ENCODE measurements at regions not wholly inside any gene's neighbourhood (a gene's known extent, or its start where the extent isn't known, plus 50 kb on each side); places are given as distances from the start of the nearest gene placed in this dataset.
A peak's percentile ranks its signal among the peaks of the same experiment; 100 is the strongest.

DNA sequence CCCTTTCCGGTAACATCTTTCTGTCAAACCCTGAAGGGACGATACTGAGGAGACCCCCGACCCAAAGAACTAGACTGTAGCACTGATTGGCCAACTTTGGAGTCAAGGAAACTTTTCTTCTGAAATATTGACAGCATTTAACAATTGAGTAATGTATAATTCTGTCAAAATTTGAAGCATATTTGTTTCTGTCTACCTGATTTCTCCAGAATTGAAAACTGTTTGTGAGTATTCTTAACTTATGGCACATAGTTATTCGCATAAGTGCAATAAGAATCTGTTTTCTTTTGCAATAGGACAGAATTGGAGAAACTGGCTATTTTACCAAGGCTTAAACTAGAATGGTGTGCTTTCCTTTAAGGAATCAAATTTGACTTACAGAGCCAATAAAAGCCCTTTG is 267.1 kb upstream of the FOXN3 start:
- no peak overlapping the region for H3K4me3 ChIP-seq (replicated peaks in 1 of 2; ENCODE audit: low read depth in 2 of 2, low read length in 2 of 2)
- TF ChIP-seq, protein P1, sequence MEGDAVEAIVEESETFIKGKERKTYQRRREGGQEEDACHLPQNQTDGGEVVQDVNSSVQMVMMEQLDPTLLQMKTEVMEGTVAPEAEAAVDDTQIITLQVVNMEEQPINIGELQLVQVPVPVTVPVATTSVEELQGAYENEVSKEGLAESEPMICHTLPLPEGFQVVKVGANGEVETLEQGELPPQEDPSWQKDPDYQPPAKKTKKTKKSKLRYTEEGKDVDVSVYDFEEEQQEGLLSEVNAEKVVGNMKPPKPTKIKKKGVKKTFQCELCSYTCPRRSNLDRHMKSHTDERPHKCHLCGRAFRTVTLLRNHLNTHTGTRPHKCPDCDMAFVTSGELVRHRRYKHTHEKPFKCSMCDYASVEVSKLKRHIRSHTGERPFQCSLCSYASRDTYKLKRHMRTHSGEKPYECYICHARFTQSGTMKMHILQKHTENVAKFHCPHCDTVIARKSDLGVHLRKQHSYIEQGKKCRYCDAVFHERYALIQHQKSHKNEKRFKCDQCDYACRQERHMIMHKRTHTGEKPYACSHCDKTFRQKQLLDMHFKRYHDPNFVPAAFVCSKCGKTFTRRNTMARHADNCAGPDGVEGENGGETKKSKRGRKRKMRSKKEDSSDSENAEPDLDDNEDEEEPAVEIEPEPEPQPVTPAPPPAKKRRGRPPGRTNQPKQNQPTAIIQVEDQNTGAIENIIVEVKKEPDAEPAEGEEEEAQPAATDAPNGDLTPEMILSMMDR (IDR thresholded peaks at IDR 0.05; ENCODE audit: low read depth, low read length): no peak
- DNase-seq (ENCODE audit: low read depth in 2 of 2): no peak

DNA sequence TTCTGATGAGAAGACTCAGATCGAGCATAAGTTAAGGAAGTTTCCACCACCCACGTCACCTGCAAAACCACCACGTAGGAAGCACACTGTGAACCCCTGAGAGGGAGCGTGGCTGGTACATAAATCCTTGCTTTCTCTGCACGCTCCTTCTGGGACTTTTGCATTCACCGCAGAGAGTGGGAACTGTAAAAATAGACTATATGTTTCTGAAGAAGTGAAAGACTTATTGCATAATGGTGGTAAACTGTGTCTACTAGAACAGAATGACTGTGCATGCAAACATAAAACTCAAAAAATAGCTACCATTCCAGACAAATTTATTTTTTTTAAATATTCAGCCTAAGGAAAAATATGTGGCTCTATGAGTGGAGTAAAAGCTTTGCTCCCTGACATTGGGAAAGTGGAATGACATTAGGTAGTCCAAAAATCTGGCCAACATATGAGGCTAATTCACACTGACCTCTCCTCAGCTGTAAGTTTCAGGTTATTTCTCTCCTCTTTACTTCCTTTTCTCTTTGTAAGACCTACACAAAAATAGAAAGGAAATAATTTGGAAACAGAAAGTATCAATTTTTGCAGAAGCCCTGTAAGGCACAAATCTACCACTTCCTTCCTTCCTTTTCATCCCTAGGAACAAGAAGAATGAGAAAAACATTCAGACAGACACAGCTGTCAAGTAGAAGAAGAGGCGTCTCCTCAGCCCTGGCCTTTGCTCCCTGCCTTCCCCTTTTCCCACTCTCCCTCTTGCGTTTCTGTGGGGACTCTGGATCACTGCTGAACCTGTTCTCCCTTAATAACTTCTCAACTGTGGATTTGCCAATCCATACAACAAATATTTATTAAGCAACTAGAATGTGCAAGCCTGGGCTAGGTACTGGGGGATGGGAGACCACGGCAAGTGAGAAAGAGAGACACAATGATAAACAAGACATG is 264.3 kb upstream of the FOXN3 start:
- no peak for DNase-seq (ENCODE audit: low read depth in 2 of 2)
- TF ChIP-seq, protein P1 (IDR thresholded peaks at IDR 0.05; ENCODE audit: low read depth, low read length): no peak
- H3K4me3 ChIP-seq (replicated peaks in 1 of 2; ENCODE audit: low read depth in 2 of 2, low read length in 2 of 2): no peak overlapping the region

DNA sequence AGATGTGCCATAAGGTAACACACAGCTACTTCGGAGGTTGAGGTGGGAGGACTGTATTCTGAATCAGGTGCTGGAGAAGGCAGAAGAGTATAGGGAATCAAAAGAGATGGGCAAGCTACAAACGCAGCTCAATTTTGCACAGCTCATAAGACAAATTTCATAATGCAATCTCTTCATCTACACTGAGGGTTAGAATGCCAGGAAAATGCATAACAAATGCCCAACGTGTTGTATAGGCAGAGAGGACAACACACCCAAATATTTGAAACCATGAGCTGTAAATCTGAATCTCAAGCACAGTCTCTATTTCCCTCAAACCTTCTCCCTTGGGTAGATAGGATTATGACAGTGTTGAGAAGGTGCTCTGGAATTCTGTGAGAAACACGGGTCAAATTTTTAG is 263.1 kb upstream of the FOXN3 start:
- H3K4me3 ChIP-seq (replicated peaks in 1 of 2; ENCODE audit: low read depth in 2 of 2, low read length in 2 of 2): no peak overlapping the region
- TF ChIP-seq, protein P1 (IDR thresholded peaks at IDR 0.05; ENCODE audit: low read depth, low read length): no peak

DNA sequence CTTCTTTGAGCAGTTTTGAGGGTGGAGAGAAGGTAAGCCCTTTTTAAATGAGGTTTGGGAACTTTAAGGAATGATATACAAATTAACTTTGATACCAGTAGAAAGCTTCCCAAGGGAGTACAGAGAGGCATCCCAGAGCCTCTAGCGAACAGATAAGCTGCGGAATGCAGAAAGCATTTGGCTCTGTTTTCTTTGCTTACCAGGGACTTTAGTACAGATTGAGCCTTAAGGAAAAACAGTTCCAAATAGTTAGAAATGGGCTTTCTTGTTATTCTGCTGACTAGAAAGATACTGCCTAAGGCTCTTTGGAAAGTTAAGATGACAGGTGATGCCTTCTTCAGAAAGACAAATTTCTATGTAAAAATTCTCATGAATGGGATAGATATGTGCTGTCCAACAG is 261.7 kb upstream of the FOXN3 start:
- TF ChIP-seq, protein P1 (IDR thresholded peaks at IDR 0.05; ENCODE audit: low read depth, low read length): no peak
- H3K4me3 ChIP-seq (replicated peaks in 1 of 2; ENCODE audit: low read depth in 2 of 2, low read length in 2 of 2): no peak overlapping the region
- DNase-seq (ENCODE audit: low read depth in 2 of 2): peak in 1 of 2 donors; percentile 32

More for the DNA sequence above, 263.1 kb upstream of the FOXN3 start:
- DNase-seq (ENCODE audit: low read depth in 2 of 2): no peak

DNA sequence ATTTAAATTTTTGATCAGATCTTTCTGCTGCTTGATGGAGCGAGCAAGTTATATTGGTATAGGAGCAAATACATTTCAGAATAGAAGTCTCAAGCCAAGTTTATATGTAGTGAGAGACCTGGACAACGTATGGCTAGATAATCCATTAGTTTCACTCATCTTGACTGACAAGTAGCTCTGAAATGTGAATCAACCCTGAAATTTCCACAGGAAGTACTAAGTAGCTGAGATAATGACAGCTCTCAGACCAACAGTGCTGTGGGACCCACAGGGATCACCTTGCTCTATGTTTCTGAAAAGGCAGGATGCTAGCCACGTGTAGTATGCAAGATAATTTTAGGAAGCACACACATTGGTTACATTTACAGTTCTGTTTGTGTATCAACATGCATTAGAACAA is 258.6 kb upstream of the FOXN3 start:
- DNase-seq (ENCODE audit: low read depth in 2 of 2): no peak
- H3K4me3 ChIP-seq (replicated peaks in 1 of 2; ENCODE audit: low read depth in 2 of 2, low read length in 2 of 2): no peak overlapping the region
- TF ChIP-seq, protein P1 (IDR thresholded peaks at IDR 0.05; ENCODE audit: low read depth, low read length): no peak

DNA sequence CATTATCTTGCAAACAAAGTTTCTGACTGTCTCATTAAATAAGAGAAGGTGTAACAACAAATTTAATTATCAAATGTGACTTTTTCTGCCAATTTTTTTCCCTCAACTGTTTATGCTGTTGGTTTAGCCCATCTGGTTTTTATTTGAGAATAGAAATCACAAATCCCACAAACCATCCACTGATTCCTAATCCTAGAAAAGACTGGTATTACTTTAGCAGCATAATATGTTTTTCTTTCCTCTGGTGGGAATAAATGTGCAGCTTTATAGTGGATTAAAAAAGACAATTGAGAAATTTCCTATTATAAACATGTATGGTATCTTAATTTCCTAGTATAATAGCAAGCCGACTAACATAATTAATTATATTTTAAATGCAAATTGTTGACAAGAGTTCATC is 257.9 kb upstream of the FOXN3 start:
- H3K4me3 ChIP-seq (replicated peaks in 1 of 2; ENCODE audit: low read depth in 2 of 2, low read length in 2 of 2): no peak overlapping the region
- no peak for DNase-seq (ENCODE audit: low read depth in 2 of 2)
- TF ChIP-seq, protein P1 (IDR thresholded peaks at IDR 0.05; ENCODE audit: low read depth, low read length): no peak

Data from cardiac fibroblast (primary cell).